Stimulated activated CD4-positive, alpha-beta T cell treated with anti-CD3 and anti-CD28 coated beads, Interleukin-1b, Interleukin-23, amount 100 ng/mL, for 24 hours (primary cell): ENCODE measurements at regions not wholly inside any gene's neighbourhood (a gene's known extent, or its start where the extent isn't known, plus 50 kb on each side); places are given as distances from the start of the nearest gene placed in this dataset.
A peak's percentile ranks its signal among the peaks of the same experiment; 100 is the strongest.

Experiments used
- DNase-seq, 4 experiments: peaks; one replicate each; pipeline ENCODE4 v3.0.0-alpha.2; 2020; ENCODE audit warnings: low read depth in 4 of 4, low spot score in 1 of 4

- DNase-seq: no peak
Observed at GRCh38 chr14:65794674-65795279, 382.2 kb downstream of the FUT8 start.

- no peak for DNase-seq
Observed at GRCh38 chr14:65798216-65798615, 385.7 kb downstream of the FUT8 start.

DNA sequence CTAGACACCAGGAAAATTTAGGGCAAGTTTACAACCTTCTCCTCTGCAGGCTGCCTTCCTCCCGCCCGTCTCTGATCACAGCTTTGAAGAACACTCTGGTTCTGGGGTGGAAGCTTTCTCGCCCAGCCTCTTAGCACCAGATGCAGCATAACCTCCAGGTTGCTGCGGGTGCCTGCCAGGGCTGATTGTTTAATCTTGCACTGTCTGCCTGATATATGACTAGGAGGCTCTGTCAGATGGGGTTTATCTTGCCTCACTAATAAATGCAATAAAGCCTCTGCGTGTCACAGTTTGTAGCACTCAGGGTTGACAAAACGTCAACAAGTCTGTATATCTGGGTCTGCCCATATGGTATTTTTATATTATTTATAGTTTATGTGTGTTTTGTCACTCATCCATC lies 388.2 kb downstream of the FUT8 start:
- no peak for DNase-seq

DNA sequence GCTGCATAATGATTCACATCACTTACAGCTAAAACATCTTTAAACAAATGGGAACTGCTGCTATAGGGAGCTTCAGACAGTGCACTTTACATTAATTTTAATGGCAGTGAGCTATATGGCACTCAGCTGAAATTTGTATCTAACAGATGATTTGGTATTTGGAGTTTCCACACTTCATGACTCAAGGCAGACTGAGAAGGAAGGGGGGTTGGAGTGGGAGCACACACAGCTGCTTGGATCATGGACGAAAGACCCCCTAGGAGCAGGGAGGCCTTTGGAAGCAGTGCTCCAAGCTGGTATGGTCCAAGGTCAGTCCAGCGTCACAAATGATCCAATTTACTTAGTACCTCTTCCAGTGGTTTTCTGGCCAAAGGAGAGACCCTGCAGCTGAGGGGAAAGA lies 389.7 kb downstream of the FUT8 start:
- DNase-seq: no peak

- no peak for DNase-seq
Observed at GRCh38 chr14:65803885-65804284, 391.4 kb downstream of the FUT8 start.

- DNase-seq: no peak
Observed at GRCh38 chr14:65804439-65805112, 392.0 kb downstream of the FUT8 start.

GRCh38 chr14:65805113-65805473 lies 392.6 kb downstream of the FUT8 start:
- DNase-seq: no peak

- no peak for DNase-seq
Observed at GRCh38 chr14:65808390-65808789, 395.9 kb downstream of the FUT8 start.

GRCh38 chr14:65810322-65810721 lies 397.8 kb downstream of the FUT8 start:
- no peak for DNase-seq

DNA sequence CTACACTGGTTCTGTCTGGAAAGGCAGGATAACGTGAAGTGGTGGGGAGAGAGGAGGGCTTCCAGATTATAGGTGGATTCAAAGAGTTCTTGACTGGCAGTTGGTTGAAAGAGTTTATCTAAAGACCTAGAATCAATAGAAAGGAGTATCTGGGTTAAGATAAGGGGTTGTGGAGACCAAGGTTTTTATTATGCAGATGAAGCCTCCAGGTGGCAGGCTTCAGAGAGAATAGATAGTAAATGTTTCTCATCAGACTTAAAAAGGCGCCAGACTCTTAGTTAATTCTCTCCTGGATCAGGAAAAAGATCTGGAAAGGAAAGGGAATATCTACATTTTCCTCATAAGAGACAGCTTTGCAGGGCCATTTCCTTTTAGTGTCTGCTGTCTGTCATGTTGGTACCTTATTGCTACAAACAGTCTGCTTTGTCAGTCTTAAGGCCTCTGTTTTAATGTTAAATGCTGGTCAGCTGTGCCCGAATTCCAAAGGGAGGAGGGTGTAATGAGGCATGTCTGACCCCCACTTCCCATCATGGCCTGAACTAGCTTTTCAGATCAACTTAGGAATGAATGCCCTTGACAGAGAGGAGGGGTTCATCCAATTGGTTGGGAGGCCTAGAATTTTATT lies 401.3 kb downstream of the FUT8 start:
- no peak for DNase-seq

- no peak for DNase-seq
Observed at GRCh38 chr14:65815127-65815526, 402.6 kb downstream of the FUT8 start.

DNA sequence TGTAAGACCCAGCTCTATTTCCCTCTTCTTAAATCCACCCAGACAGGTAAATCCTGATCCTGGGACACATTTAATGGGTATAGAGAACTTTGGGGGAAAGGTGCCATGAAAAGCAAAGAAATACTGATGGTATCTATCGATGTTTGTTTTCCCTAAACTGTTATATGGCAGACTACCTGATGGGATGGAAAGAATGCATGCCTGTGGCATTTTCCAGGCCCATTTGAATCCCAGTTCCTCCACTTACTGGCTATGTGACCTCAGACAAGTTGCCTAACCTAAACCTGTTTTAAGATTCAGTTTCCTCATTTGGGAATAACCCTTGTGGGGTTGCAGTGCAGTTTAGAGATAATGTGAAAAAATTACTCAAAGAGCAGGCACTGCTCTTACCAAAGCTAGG lies 404.5 kb downstream of the FUT8 start:
- no peak for DNase-seq

- DNase-seq: no peak
Observed at GRCh38 chr14:65819569-65819968, 407.0 kb downstream of the FUT8 start.

DNA sequence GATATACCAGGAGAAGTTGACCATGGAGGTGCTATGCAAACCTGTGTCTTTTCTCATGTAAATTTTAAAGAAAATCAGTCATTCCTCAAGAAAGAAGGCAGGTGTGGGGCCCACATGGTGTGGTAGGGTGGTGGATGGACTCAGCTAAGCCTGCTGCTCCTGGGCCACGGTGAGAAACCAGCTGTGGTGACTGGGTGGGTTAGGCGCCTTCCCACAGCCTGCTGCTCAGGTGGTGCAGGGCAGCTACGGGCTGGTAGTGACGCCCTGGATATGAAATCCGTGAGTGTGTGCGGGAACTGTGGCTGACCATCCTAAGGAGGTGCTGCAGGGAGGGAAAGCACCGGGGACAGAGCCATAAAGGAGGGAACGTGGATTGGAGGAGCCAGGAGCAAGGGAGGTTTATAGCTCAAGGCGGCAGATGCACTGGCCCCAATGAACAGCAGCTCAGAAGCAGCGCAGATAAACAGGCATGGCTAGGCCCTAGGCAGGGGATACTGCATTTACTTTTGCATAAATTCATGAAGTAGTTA lies 408.8 kb downstream of the FUT8 start:
- DNase-seq: no peak

GRCh38 chr14:65824285-65824977 lies 411.9 kb downstream of the FUT8 start:
- DNase-seq: peak in 3 of 4 experiments; percentile 17 to 40 (median 29)

DNA sequence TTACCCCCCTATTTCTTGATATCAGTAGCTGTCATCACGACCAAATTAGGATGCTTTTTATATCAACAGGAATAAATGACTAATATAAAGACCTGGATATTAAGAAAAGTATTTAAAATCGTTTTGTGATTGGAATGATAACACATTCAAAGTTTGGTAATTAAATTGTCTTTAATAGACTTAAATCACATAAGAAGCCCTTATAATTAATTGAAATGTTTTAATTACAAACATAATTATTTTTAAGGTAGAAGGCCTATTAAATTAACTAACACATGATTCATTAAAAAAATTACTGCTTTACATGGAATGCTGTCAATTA lies 412.4 kb downstream of the FUT8 start:
- DNase-seq: no peak

DNA sequence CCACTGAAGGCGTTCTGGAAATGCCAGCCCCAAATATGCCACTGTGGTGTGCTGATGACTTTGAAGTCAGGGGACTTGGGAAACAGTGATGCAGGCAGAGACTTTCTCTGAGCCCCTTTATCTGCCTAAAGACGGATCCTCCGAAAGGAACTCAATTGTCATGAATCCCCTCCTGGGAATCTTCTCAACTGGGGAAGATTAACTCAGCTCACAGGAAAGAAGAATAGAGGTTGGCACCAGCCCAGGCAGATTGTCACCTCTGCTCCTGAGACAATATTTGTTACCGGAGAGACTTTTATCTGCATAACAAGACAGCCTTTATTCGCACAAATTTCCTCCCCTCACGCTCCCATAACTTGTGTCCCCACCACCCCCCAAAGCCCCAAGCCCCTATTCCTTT lies 414.4 kb downstream of the FUT8 start:
- no peak for DNase-seq

- DNase-seq: no peak
Observed at GRCh38 chr14:65827520-65827919, 415.0 kb downstream of the FUT8 start.

GRCh38 chr14:65828396-65828795 lies 415.9 kb downstream of the FUT8 start:
- no peak for DNase-seq

DNA sequence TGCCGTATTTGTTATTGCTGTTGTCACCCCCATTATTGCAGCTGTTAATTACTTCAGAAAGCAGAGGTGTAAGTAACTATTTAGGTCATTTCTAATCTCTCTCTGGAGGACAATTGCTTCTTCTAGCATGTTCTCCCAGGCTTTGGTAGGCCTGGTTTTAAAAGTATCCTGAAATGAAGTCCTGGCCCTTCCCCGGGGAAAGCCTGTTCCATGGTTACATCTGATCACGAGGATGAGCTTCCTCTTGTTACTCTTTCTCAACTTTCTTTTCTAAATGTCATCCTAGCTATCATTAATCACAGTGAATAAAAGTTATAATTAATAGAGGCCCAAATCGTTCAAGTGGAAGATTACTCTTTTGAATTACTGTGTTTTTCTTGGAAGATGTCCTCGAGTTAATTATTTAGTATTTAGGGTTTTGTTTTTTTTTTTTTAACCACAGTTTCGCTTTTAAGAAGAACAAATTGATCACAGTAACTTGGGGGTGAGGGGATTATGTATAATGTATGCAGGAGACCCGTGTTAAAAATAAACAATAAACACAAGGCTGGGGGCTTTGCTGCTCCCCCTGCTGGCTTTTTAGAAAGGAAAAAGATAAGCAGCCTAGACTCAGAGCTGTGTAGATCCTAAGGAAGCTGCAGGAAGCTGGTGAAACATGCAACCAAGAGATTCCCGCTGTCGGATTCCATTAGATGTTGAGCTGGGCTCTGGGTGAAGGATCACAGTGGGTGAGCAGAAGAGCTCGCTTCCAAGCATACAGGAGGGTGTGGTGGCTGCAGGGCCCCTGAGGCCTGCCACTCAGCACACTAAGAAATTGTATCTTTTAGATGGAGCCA lies 420.1 kb downstream of the FUT8 start:
- DNase-seq: no peak

DNA sequence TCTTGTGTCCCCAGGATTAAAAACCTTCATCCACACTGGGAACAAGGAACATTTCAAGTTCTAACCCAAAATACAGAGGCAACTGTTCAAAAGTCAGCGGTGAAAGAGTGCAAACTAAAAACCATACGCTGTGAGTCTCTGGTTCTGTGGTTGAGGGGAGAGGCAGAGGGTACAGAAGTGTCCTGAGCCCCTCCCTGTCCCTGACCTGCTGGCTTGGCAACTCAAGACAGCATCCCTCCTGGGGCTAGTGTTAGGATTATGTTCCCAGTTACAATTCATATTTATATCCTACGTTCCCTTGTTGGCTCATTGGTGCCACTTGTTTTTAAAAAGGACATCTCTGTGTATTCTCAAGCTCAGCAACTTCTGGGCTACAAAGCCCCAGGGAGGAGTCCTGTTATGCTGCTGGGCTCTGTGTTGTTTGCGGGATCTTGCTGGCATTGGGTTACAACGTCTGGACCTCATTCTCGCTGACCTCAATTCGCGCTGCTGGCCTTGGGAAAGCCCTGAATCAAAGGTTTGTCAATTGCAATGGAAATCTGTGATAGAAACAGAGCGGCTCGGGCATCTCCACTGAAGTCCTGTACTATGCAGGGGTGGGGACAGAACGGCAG lies 420.8 kb downstream of the FUT8 start:
- no peak for DNase-seq
